ENCODE measurements at regions not wholly inside any gene's neighbourhood (a gene's known extent, or its start where the extent isn't known, plus 50 kb on each side); places are given as distances from the start of the nearest gene placed in this dataset.
"Not testable (repeated sequence)": the region's sequence is repeated elsewhere in the genome, so short reads cannot be mapped to it uniquely, and the experiment has no call there.

DNA sequence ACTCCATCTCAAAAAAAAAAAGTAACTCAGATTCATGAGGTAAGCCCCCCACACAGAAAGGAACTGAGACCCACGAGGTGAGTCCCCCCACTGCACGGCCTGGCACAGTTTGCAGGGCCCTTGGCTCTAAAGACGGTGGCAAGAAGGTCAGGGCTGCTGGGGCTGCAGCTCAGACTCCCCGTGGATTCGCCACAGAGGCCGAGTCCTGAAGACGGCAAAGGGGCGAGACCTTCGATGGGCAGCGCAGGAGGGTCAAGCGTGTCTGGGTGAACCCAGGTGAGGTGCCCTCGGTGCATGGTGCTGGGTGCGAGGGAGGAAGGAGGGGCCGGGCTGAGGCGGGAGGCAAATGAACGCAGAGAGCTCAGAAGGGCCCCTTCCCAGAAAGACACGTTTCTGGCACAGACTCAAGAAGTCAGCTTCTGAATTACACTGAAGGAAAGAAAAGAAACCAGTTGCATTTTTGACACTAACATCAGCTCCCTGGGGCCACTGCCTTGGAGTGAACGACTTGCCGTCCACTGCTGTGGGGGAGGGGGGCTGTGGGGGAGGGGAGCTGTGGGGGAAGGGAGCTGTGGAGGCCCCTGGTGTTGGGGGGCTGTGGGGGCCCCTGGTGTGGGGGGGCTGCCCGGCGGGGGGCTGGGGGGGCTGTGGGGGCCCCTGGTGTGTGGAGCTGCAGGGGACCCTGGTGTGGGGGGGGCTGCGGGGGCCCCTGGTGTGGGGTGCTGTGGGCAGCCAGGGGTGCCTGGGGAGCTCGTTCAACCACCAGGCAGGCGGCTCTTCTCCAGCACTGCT, 69.8 kb upstream of the METRNL start:
- Histone ChIP-seq H3K27me3 (no peaks in the 10 kb centered on the region), H3K27ac (no peak overlapping the region), H3K4me1 (no peaks in the 10 kb centered on the region), H3K4me3 (no peak overlapping the region), H3K9me3 (no peaks in the 10 kb centered on the region), H3K36me3 (ENCODE audit: low read depth, missing control alignments) (no peaks in the 10 kb centered on the region)
- intact Hi-C loops (cut with DNase I; ENCODE audit: low total_unique reads): loop anchor here (5.0 kb wide), 1 partner anchor 627 kb away; no protein-coding TSS in a partner anchor
- TF ChIP-seq, protein P1, sequence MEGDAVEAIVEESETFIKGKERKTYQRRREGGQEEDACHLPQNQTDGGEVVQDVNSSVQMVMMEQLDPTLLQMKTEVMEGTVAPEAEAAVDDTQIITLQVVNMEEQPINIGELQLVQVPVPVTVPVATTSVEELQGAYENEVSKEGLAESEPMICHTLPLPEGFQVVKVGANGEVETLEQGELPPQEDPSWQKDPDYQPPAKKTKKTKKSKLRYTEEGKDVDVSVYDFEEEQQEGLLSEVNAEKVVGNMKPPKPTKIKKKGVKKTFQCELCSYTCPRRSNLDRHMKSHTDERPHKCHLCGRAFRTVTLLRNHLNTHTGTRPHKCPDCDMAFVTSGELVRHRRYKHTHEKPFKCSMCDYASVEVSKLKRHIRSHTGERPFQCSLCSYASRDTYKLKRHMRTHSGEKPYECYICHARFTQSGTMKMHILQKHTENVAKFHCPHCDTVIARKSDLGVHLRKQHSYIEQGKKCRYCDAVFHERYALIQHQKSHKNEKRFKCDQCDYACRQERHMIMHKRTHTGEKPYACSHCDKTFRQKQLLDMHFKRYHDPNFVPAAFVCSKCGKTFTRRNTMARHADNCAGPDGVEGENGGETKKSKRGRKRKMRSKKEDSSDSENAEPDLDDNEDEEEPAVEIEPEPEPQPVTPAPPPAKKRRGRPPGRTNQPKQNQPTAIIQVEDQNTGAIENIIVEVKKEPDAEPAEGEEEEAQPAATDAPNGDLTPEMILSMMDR (IDR thresholded peaks at IDR 0.05): no peak
- no peak for TF ChIP-seq POLR2A (IDR thresholded peaks at IDR 0.05)
- 80 to 95% methylated on average over 16 to 23 of the region's 24 CpGs for WGBS, 2 donors
- DNase-seq: no peak

DNA sequence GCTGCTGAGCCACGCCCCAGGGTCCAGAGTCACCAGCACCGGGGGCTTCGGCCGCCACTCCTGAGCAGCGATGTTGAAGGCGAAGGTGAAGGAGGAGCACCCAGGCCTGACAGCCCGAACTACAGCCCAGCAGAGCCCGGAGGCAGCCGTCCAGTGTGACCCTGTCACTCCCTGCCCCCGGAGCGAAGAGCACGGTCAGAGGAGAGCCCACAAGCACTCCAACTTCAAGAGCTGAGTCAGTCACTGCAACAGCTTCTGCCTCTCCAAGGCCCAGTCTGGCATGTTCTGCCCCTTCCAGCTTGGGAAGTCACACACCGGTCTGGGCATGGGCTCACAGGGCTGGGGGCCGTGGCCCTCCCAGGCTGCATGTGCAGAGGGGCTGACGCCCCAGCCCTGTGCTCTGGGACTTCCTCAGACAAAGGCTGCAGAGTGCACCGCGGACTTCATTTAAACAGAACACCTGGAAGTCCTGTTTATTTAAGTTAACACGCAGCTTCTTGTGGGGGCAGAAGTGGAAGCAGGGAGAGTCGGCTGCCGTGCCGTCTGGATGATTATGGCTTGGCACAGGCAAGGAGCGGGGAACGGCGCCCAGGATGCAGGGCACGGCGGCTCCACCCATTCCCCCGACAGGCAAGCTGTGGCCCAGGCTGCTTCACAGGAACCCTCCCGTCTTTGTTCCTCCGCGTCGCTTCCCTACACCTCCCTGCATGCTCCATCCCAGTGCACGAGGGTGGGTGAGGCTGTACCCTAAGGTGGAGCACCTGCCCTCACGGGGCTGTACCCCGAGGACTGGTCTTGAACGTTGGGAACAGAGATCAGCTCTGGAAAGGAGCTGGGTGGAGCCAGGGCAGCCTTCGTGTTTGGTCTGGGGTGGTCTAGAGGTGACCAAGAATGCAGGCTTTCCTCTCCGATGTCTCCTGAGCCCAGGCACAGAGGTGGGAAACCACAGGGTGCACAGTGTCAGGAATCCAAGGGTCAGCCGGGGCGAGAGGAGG, 68.9 kb upstream of the METRNL start:
- TF ChIP-seq, protein P1 (IDR thresholded peaks at IDR 0.05): no peak
- no peak for TF ChIP-seq POLR2A (IDR thresholded peaks at IDR 0.05)
- H3K9me3 ChIP-seq: no peaks in the 10 kb centered on the region
- DNase-seq: no peak
- 86 to 92% methylated on average over 18 to 39 of the region's 39 CpGs for WGBS, 2 donors
- H3K27ac ChIP-seq: no peak overlapping the region
- H3K4me1 ChIP-seq: no peaks in the 10 kb centered on the region
- H3K27me3 ChIP-seq: no peaks in the 10 kb centered on the region
- H3K4me3 ChIP-seq: no peak overlapping the region
- intact Hi-C loops (cut with DNase I; ENCODE audit: low total_unique reads): loop anchor here (5.0 kb wide), 1 partner anchor 628 kb away; no protein-coding TSS in a partner anchor
- no peaks in the 10 kb centered on the region for H3K36me3 ChIP-seq (ENCODE audit: low read depth, missing control alignments)

DNA sequence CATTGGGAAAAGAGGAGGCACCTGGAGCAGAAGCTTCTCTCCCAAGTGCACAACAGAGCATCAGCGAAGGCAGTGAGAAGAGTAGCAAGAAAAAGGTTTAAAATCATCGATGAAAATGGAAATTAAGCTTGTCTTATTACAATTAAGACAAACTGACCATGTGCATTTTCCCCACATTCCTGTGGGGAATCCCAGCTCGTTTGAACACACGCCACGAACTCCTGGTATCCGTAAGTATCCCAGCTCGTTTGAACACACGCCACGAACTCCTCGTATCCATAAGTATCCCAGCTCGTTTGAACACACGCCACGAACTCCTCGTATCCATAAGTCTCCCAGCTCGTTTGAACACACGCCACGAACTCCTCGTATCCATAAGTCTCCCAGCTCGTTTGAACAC, 67.7 kb upstream of the METRNL start:
- H3K36me3 ChIP-seq (ENCODE audit: low read depth, missing control alignments); H3K27me3 ChIP-seq; H3K4me1 ChIP-seq; H3K27ac ChIP-seq; H3K4me3 ChIP-seq; DNase-seq; H3K9me3 ChIP-seq: not testable (repeated sequence)
- intact Hi-C loops (cut with DNase I; ENCODE audit: low total_unique reads): loop anchor here (5.0 kb wide), 1 partner anchor 629 kb away; no protein-coding TSS in a partner anchor
- WGBS, 2 donors: 74 to 86% methylated on average over 19 of the region's 19 CpGs

DNA sequence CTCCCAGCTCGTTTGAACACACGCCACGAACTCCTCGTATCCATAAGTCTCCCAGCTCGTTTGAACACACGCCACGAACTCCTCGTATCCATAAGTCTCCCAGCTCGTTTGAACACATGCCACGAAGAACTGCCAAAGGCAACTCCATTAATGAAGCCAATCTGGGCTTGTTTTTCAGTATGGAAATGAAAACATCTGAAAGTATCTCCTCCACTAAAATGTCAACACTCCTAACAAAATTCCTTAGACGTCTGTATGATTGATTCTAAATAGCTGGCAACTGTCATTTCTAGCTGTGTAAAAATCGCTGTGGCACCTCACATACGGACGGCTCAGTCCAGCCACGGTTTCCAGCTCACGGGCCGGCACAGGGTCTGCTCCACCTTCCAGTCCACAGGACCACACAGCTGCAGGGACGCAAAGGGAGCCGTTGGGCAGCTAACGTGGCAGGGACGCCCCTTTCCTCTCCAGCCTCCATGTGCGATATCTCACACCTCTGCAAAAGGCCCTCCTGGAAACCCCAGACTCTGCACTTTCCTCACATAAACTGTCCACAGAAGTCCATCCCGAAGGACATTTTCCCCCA, 67.1 kb upstream of the METRNL start:
- no peaks in the 10 kb centered on the region for H3K27me3 ChIP-seq
- intact Hi-C loops (cut with DNase I; ENCODE audit: low total_unique reads): loop anchor here (5.0 kb wide), 1 partner anchor 630 kb away; no protein-coding TSS in a partner anchor
- no peak overlapping the region for H3K4me3 ChIP-seq
- no peaks in the 10 kb centered on the region for H3K36me3 ChIP-seq (ENCODE audit: low read depth, missing control alignments)
- TF ChIP-seq POLR2A (IDR thresholded peaks at IDR 0.05): no peak
- TF ChIP-seq, protein P1 (IDR thresholded peaks at IDR 0.05): no peak
- no peak overlapping the region for H3K27ac ChIP-seq
- H3K9me3 ChIP-seq: no peaks in the 10 kb centered on the region
- DNase-seq: no peak
- no peaks in the 10 kb centered on the region for H3K4me1 ChIP-seq
- 74 to 86% methylated on average over 23 of the region's 23 CpGs for WGBS, 2 donors

Measured in testis (tissue), 2 donors.